ENCODE measurements at regions not wholly inside any gene's neighbourhood (a gene's known extent, or its start where the extent isn't known, plus 50 kb on each side); places are given as distances from the start of the nearest gene placed in this dataset.

DNA sequence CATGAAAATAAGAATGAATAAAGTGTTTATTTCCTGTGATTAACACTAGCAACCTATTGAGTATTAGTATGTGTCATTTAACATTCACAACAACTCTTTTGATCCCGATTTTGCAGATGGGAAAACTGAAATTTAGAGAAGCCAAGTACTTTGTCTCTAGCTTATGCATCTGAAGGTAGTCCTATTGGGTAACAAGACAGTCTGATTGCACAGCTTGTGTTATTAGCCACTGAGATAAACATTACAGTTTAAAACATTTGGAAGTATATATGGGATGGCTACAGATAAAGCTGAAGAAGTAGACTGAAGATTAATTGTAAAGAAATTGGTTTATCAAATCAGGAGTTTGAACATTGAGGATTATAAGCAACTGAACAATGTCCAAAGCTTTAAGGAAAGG lies 99.6 kb upstream of the PDE5A start:
- no peak for DNase-seq (ENCODE audit: low read depth)
- Histone ChIP-seq H3K36me3 (ENCODE audit: control insufficient read depth, insufficient read depth, low read length) (no peaks in the 10 kb centered on the region), H3K4me3 (ENCODE audit: low read depth, low read length) (no peak overlapping the region), H3K27me3 (ENCODE audit: control insufficient read depth, insufficient read depth, low read length) (no peaks in the 10 kb centered on the region)
- TF ChIP-seq, protein P1, sequence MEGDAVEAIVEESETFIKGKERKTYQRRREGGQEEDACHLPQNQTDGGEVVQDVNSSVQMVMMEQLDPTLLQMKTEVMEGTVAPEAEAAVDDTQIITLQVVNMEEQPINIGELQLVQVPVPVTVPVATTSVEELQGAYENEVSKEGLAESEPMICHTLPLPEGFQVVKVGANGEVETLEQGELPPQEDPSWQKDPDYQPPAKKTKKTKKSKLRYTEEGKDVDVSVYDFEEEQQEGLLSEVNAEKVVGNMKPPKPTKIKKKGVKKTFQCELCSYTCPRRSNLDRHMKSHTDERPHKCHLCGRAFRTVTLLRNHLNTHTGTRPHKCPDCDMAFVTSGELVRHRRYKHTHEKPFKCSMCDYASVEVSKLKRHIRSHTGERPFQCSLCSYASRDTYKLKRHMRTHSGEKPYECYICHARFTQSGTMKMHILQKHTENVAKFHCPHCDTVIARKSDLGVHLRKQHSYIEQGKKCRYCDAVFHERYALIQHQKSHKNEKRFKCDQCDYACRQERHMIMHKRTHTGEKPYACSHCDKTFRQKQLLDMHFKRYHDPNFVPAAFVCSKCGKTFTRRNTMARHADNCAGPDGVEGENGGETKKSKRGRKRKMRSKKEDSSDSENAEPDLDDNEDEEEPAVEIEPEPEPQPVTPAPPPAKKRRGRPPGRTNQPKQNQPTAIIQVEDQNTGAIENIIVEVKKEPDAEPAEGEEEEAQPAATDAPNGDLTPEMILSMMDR (IDR thresholded peaks at IDR 0.05; ENCODE audit: insufficient read depth, low read length, poor library complexity, severe bottlenecking), result no peak

DNA sequence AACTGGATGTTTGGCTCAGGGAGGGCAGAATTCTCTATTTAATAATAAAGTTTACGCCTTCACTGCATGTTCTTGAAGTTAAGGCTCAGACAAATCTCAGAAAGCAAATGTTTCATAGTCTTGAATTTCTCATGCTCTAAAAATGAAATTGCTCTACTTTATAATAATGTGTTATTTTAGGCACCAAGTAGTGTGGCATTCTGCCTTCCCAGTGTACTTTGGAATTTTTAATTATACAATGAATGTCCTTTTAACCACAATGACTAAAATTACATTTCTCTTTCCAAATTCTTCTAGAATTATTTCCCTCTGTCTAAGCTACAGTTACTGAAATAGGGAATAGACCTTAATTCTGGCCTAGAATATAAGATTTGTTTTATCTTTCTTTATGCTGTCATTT lies 97.9 kb upstream of the PDE5A start:
- Histone ChIP-seq H3K27me3 (ENCODE audit: control insufficient read depth, insufficient read depth, low read length) (no peaks in the 10 kb centered on the region), H3K36me3 (ENCODE audit: control insufficient read depth, insufficient read depth, low read length) (no peaks in the 10 kb centered on the region), H3K4me3 (ENCODE audit: low read depth, low read length) (no peak overlapping the region)
- no peak for DNase-seq (ENCODE audit: low read depth)
- TF ChIP-seq, protein P1 (IDR thresholded peaks at IDR 0.05; ENCODE audit: insufficient read depth, low read length, poor library complexity, severe bottlenecking), result no peak

DNA sequence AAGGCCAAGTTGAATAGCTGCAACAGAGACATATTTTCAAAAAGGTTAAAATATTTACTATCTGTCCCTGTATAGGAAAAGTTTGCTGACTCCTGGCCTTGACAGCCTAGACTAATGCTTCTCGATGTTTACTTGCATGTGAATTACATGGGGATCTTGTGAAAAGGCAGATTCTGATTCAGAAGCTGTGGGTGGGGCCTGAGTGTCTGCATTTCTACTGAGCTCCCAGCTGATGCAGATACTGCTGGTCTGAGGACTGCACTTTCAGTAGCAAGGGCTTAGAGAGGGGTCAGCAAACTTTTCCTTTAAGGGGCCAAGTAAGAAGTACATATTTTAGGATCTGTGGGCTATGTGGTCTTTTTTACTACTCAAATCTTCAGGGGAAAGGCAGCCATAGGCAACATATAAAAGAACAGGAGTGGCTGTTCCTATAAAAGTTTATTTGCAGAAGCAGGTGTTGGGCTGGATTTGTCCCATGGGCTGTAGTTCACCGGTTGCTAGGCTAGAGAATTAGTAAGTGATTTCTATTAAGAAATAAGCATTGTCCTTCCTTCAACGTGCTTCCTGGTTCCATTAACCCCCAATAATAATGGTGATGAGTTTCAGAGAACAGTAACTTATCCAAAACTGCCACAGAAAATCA lies 97.2 kb upstream of the PDE5A start:
- Histone ChIP-seq H3K4me3 (ENCODE audit: low read depth, low read length) (no peak overlapping the region), H3K36me3 (ENCODE audit: control insufficient read depth, insufficient read depth, low read length) (no peaks in the 10 kb centered on the region), H3K27me3 (ENCODE audit: control insufficient read depth, insufficient read depth, low read length) (no peaks in the 10 kb centered on the region)
- TF ChIP-seq, protein P1 (IDR thresholded peaks at IDR 0.05; ENCODE audit: insufficient read depth, low read length, poor library complexity, severe bottlenecking), result no peak
- DNase-seq (ENCODE audit: low read depth), result no peak

DNA sequence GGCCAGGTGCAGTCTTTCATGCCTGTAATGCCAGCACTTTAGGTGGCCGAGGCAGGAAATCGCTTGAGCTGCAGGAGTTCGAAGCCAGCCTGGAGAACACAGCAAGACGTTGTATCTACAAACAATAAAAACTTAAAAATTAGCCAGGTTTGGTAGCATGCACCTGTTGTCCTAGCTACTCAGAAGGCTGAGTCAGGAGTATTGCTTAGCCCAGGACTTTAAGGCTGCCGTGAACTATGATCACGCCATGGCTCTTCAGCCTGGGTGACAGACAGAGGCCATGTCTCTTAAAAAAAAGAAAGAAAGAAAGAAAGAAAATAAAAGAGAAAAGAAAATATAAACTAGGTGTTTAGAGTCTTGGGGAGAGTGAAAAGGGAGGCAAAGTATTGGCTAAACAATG lies 96.4 kb upstream of the PDE5A start:
- H3K36me3 ChIP-seq (ENCODE audit: control insufficient read depth, insufficient read depth, low read length), result no peaks in the 10 kb centered on the region
- TF ChIP-seq, protein P1 (IDR thresholded peaks at IDR 0.05; ENCODE audit: insufficient read depth, low read length, poor library complexity, severe bottlenecking), result no peak
- H3K4me3 ChIP-seq (ENCODE audit: low read depth, low read length), result no peak overlapping the region
- no peak for DNase-seq (ENCODE audit: low read depth)
- no peaks in the 10 kb centered on the region for H3K27me3 ChIP-seq (ENCODE audit: control insufficient read depth, insufficient read depth, low read length)

DNA sequence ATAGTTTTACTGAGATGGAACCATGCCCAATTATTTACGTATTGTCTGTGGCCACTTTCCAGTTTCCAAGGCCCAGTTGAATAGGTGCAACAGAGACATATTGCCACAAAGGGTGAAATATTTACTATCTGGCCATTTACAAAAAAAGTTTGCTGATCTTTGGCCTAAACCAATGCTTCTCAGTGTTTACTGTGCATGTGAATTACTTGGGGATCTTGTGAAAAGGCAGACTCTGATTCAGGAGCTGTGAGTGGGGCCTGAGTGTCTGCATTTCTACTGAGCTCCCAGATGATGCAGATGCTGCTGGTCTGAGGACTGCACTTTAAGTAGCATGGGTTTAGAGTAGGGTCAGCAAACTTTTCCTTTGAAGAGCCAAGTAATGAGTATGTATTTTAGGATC lies 94.1 kb upstream of the PDE5A start:
- no peaks in the 10 kb centered on the region for H3K36me3 ChIP-seq (ENCODE audit: control insufficient read depth, insufficient read depth, low read length)
- TF ChIP-seq, protein P1 (IDR thresholded peaks at IDR 0.05; ENCODE audit: insufficient read depth, low read length, poor library complexity, severe bottlenecking), result no peak
- no peak overlapping the region for H3K4me3 ChIP-seq (ENCODE audit: low read depth, low read length)
- DNase-seq (ENCODE audit: low read depth), result no peak
- no peaks in the 10 kb centered on the region for H3K27me3 ChIP-seq (ENCODE audit: control insufficient read depth, insufficient read depth, low read length)

DNA sequence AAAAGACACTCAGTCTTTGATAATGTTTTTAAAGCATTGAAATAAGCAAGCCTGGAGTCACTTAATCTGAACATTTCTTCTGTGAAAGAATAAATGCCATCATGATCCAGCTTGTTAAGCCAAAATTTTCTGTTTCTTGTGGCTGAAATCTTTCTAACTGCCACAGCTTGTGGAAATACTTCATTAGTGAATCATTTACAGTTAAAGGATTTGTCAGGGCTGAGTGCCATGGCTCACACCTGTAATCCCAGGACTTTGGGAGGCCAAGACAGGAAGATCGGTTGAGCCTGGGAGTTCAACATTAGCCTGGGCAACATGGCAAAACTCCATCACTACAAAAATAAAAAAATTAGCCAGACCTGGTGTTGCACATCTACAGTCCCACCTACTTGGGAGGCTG lies 93.3 kb upstream of the PDE5A start:
- H3K27me3 ChIP-seq (ENCODE audit: control insufficient read depth, insufficient read depth, low read length), result no peaks in the 10 kb centered on the region
- H3K4me3 ChIP-seq (ENCODE audit: low read depth, low read length), result no peak overlapping the region
- H3K36me3 ChIP-seq (ENCODE audit: control insufficient read depth, insufficient read depth, low read length), result no peaks in the 10 kb centered on the region
- TF ChIP-seq, protein P1 (IDR thresholded peaks at IDR 0.05; ENCODE audit: insufficient read depth, low read length, poor library complexity, severe bottlenecking), result no peak
- no peak for DNase-seq (ENCODE audit: low read depth)
